Endothelial cell of umbilical vein (primary cell): ENCODE measurements at regions not wholly inside any gene's neighbourhood (a gene's known extent, or its start where the extent isn't known, plus 50 kb on each side); places are given as distances from the start of the nearest gene placed in this dataset.

Experiments
- BruUV-seq: library from RNA; stranded (reverse); fragments of 400-500 nt; replicated peaks from 2 replicates; lab custom pipeline; 2021; lab: Mats Ljungman, UMichigan
- CTCF ChIA-PET: fragments of 300-600, 350-600 bp; sonication (Branson Sonifier 250); formaldehyde crosslinking; loops from one replicate; lab custom pipeline; 2021; ENCODE audit warnings: antibody characterized with exemption, inconsistent platforms; lab: Charles Lee
- POLR2A ChIA-PET: fragments of 300-600, 350-600 bp; sonication (Branson Sonifier 250); formaldehyde crosslinking; loops from one replicate; lab custom pipeline; 2021; ENCODE audit warnings: antibody characterized with exemption, inconsistent platforms; lab: Charles Lee
- DNase-seq: peaks from one replicate; pipeline ENCODE4 v3.0.0-alpha.2; 2011; ENCODE audit warnings: low read depth, low spot score
- FAIRE-seq: peaks from 2 replicates; lab custom pipeline; 2011; peaks lifted over from hg19 to GRCh38; lab: Jason Lieb, UNC
- H2AFZ ChIP-seq: 2 replicates; pipeline ENCODE4 v1.6.0; 2012; ENCODE audit warnings: low read depth, low read length, control low read depth, inconsistent platforms
- H3K27ac ChIP-seq: 2 replicates; pipeline ENCODE4 v1.5.1; 2011; ENCODE audit warnings: low read depth, mild to moderate bottlenecking, control low read depth, low read length, moderate library complexity; ENCODE audit not compliant: insufficient read depth
- H3K27me3 ChIP-seq, 2 experiments: 2 replicates each; pipeline versions ENCODE4 v1.6.0 to v1.6.1; 2011; ENCODE audit warnings: low read length in 2 of 2, mixed read lengths in 1 of 2; ENCODE audit not compliant: control insufficient read depth in 2 of 2, insufficient read depth in 2 of 2
- H3K36me3 ChIP-seq, 2 experiments: 2 replicates in 1 of 2; 3 replicates in 1 of 2; pipeline ENCODE4 v1.5.1; 2011; ENCODE audit warnings: low read length in 2 of 2, mild to moderate bottlenecking in 1 of 2, moderate library complexity in 1 of 2; ENCODE audit not compliant: control insufficient read depth in 2 of 2, insufficient read depth in 2 of 2; ENCODE audit errors: extremely low read depth in 1 of 2
- H3K4me1 ChIP-seq: 3 replicates; pipeline ENCODE4 v1.5.1; 2011; ENCODE audit warnings: mild to moderate bottlenecking, low read length; ENCODE audit not compliant: control insufficient read depth, insufficient read depth; ENCODE audit errors: extremely low read depth
- H3K4me2 ChIP-seq: 2 replicates; pipeline ENCODE4 v1.6.1; 2011; ENCODE audit warnings: low read length, control low read depth, mixed read lengths; ENCODE audit not compliant: insufficient read depth
- H3K4me3 ChIP-seq, 3 experiments: fragments of 200-600 bp in 1 of 3; sonication (generic), shearing (Covaris generic) in 1 of 3; replicated peaks in 1 of 3; 2 replicates each; pipeline ENCODE4 v1.5.1; 2011 to 2016; ENCODE audit warnings: control low read depth in 3 of 3, low read length in 3 of 3, mild to moderate bottlenecking in 2 of 3, inconsistent platforms in 1 of 3, low read depth in 1 of 3, moderate library complexity in 1 of 3; ENCODE audit not compliant: insufficient read depth in 1 of 3
- H3K79me2 ChIP-seq: 2 replicates; pipeline ENCODE4 v1.6.0; 2012; ENCODE audit warnings: low read length, inconsistent platforms; ENCODE audit not compliant: control insufficient read depth, insufficient read depth
- H3K9ac ChIP-seq: replicated peaks from 2 replicates; pipeline ENCODE3; 2011; ENCODE audit warnings: low read length, control low read depth; ENCODE audit not compliant: insufficient read depth; ENCODE audit errors: extremely low read depth
- H3K9me1 ChIP-seq: replicated peaks from 3 replicates; pipeline ENCODE4 v1.6.0; 2011; ENCODE audit warnings: mild to moderate bottlenecking, low read length; ENCODE audit not compliant: control insufficient read depth, insufficient read depth; ENCODE audit errors: extremely low read depth
- H3K9me3 ChIP-seq: replicated peaks from 2 replicates; pipeline ENCODE4 v1.5.1; 2012; ENCODE audit warnings: low read length, inconsistent platforms; ENCODE audit not compliant: control insufficient read depth, insufficient read depth
- H4K20me1 ChIP-seq: replicated peaks from 2 replicates; pipeline ENCODE3; 2011; ENCODE audit warnings: mild to moderate bottlenecking, low read length; ENCODE audit not compliant: control insufficient read depth, insufficient read depth; ENCODE audit errors: extremely low read depth
- EZH2 ChIP-seq: IDR thresholded peaks from 2 replicates; pipeline ENCODE4 v1.6.1; 2012; ENCODE audit warnings: borderline replicate concordance, low read depth, mild to moderate bottlenecking, moderate library complexity, low read length, inconsistent platforms; ENCODE audit not compliant: severe bottlenecking
- FOS ChIP-seq: IDR thresholded peaks from 2 replicates; pipeline ENCODE4 v1.6.1; 2011; ENCODE audit warnings: mild to moderate bottlenecking, low read length, moderate library complexity, borderline replicate concordance; ENCODE audit not compliant: insufficient read depth
- GATA2 ChIP-seq: IDR thresholded peaks from 2 replicates; pipeline ENCODE4 v1.7.0; 2011; ENCODE audit warnings: low read depth, mild to moderate bottlenecking, moderate library complexity, mixed read lengths, low read length; ENCODE audit not compliant: insufficient read length, insufficient read depth
- JUN ChIP-seq: IDR thresholded peaks from 2 replicates; pipeline ENCODE4 v1.6.1; 2011; ENCODE audit warnings: borderline replicate concordance, low read depth; ENCODE audit not compliant: insufficient read length, insufficient read depth
- MYC ChIP-seq: IDR thresholded peaks from one replicate; pipeline ENCODE4 v1.6.1; 2011; ENCODE audit warnings: mild to moderate bottlenecking, low read depth, low read length
- POLR2A ChIP-seq: IDR thresholded peaks from 2 replicates; pipeline ENCODE4 v1.6.1; 2012; ENCODE audit warnings: low read depth, mild to moderate bottlenecking, control low read depth, low read length
- POLR2AphosphoS5 ChIP-seq: IDR thresholded peaks from 2 replicates; pipeline ENCODE4 v1.6.1; 2012; ENCODE audit warnings: low read depth, mild to moderate bottlenecking, control low read depth, low read length, moderate library complexity; ENCODE audit not compliant: insufficient read depth
- dilution Hi-C: fragments of 300-500 bp; cut with MboI; formaldehyde crosslinking; loops from one replicate; pipeline ENCODE4 v1.15.0; 2019; ENCODE audit warnings: low sequenced_read_pairs; ENCODE audit not compliant: extremely low pct_ligation_motif_present
- intact Hi-C: fragments of 100-400 bp; cut with micrococcal nuclease; formaldehyde crosslinking; loops from one replicate; pipeline ENCODE4 v1.10.0; 2022
- TF ChIP-seq, protein P1 (sequence below): IDR thresholded peaks from 2 replicates; pipeline ENCODE4 v1.6.1; 2011; ENCODE audit not compliant: insufficient read depth, insufficient read length
- TF ChIP-seq, protein P2 (sequence below), 2 donors: IDR thresholded peaks; 1 replicate in 1 of 2; 2 replicates in 1 of 2; pipeline ENCODE4 v1.5.1; 2011; ENCODE audit warnings: low read length in 2 of 2, mild to moderate bottlenecking in 2 of 2, moderate library complexity in 2 of 2, control low read depth in 1 of 2, inconsistent platforms in 1 of 2, low read depth in 1 of 2; ENCODE audit not compliant: insufficient read depth in 1 of 2; ENCODE audit errors: extremely low read depth in 1 of 2

- no peaks in the 10 kb centered on the region for H3K79me2 ChIP-seq
- no peaks in the 10 kb centered on the region for H3K9me3 ChIP-seq
- ChIA-PET POLR2A (no interaction called here), CTCF (interaction anchor here (1.0 to 1.1 kb wide), 2 partner anchors 9 to 296 kb away, joined by 3 to 4 read pairs; no protein-coding TSS in a partner anchor)
- dilution Hi-C loops (no loop called here), intact Hi-C loops (no loop called here)
- H3K9me1 ChIP-seq, result no peaks in the 10 kb centered on the region
- no peaks in the 10 kb centered on the region for H3K36me3 ChIP-seq
- no peak overlapping the region for H3K4me3 ChIP-seq
- no peak overlapping the region for H3K4me2 ChIP-seq
- FAIRE-seq (no peak), DNase-seq (no peak)
- H3K27ac ChIP-seq, result no peak overlapping the region
- TF ChIP-seq GATA2 (no peak), EZH2 (no peak), POLR2A (no peak), JUN (no peak), FOS (no peak)
- TF ChIP-seq, protein P1, sequence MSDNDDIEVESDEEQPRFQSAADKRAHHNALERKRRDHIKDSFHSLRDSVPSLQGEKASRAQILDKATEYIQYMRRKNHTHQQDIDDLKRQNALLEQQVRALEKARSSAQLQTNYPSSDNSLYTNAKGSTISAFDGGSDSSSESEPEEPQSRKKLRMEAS, result no peak
- BruUV-seq, result no TSS peak
- H3K27me3 ChIP-seq, result no peaks in the 10 kb centered on the region
- H2AFZ ChIP-seq, result no peak overlapping the region
- H3K4me1 ChIP-seq, result no peaks in the 10 kb centered on the region
- H3K9ac ChIP-seq, result no peak overlapping the region
- H4K20me1 ChIP-seq, result no peaks in the 10 kb centered on the region
Observed at GRCh38 chr14:38730420-38730819, 372.6 kb downstream of the SEC23A start.

- no peak for DNase-seq
- Histone ChIP-seq H3K4me1 (no peaks in the 10 kb centered on the region), H3K27me3 (no peaks in the 10 kb centered on the region), H3K9me1 (no peaks in the 10 kb centered on the region), H3K9me3 (no peaks in the 10 kb centered on the region), H3K9ac (no peak overlapping the region), H2AFZ (no peak overlapping the region), H3K4me2 (no peak overlapping the region), H3K36me3 (no peaks in the 10 kb centered on the region), H3K27ac (no peak overlapping the region), H3K79me2 (no peaks in the 10 kb centered on the region), H3K4me3 (no peak overlapping the region), H4K20me1 (no peaks in the 10 kb centered on the region)
- no TSS peak for BruUV-seq
- CTCF ChIA-PET, result interaction anchor here (1.6 to 11.9 kb wide), 3 partner anchors 145 to 288 kb away, joined by 7 to 209 read pairs (median 18); no protein-coding TSS in a partner anchor
- POLR2A ChIA-PET, result no interaction called here
- dilution Hi-C loops, result no loop called here
- FAIRE-seq, result no peak
- TF ChIP-seq, protein P2, sequence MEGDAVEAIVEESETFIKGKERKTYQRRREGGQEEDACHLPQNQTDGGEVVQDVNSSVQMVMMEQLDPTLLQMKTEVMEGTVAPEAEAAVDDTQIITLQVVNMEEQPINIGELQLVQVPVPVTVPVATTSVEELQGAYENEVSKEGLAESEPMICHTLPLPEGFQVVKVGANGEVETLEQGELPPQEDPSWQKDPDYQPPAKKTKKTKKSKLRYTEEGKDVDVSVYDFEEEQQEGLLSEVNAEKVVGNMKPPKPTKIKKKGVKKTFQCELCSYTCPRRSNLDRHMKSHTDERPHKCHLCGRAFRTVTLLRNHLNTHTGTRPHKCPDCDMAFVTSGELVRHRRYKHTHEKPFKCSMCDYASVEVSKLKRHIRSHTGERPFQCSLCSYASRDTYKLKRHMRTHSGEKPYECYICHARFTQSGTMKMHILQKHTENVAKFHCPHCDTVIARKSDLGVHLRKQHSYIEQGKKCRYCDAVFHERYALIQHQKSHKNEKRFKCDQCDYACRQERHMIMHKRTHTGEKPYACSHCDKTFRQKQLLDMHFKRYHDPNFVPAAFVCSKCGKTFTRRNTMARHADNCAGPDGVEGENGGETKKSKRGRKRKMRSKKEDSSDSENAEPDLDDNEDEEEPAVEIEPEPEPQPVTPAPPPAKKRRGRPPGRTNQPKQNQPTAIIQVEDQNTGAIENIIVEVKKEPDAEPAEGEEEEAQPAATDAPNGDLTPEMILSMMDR (IDR thresholded peaks at IDR 0.05; ENCODE audit: extremely low read depth in 1 of 2, insufficient read depth in 1 of 2, low read depth in 1 of 2, low read length in 2 of 2), result no peak
- TF ChIP-seq FOS (no peak), GATA2 (no peak), POLR2AphosphoS5 (no peak), POLR2A (no peak), JUN (no peak), EZH2 (no peak), MYC (no peak)
- TF ChIP-seq, protein P1, result no peak
- intact Hi-C loops, result no loop called here
Observed at GRCh38 chr14:38727731-38728130, 375.3 kb downstream of the SEC23A start.
